ENCODE measurements at regions not wholly inside any gene's neighbourhood (a gene's known extent, or its start where the extent isn't known, plus 50 kb on each side); places are given as distances from the start of the nearest gene placed in this dataset.
A peak's percentile ranks its signal among the peaks of the same experiment; 100 is the strongest.

DNA sequence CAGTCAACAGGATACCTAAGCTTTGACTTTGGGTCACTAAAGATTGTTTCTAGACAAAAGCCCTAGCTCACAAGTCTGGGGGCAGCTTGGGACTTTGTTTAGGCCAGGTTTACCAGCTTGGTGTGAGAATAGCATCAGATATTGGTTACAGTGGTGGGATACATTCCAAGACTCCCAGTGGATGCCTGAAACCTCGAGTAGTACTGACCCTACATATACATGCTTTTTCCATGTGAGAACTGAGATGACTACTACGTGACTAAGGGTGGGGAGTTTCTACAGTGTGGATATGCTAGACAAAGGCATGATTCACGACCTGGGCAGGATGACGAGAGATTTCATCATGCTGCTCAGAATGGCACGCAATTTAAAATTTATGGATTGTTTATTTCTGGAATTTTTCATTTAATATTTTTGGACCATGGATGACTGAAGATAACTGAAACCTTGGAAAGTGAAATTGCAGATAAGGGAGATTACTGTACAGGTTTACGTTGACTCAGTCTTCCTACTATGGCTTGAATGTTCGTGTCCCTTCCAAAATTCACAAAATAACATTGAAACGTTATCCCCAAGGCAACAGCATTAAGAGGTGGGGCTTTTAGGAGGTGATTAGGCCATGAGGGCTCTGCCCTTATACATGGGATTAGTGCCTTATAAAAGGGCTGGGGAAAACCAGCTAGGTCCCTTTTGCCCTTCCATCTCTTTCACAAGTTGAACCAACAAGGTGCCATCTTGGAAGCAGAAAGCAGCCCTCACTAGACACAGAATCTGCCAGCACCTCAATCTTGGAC, 50.2 kb upstream of the CTAGE1 start:
- DNase-seq (ENCODE audit: low spot score) = peak; percentile 60

DNA sequence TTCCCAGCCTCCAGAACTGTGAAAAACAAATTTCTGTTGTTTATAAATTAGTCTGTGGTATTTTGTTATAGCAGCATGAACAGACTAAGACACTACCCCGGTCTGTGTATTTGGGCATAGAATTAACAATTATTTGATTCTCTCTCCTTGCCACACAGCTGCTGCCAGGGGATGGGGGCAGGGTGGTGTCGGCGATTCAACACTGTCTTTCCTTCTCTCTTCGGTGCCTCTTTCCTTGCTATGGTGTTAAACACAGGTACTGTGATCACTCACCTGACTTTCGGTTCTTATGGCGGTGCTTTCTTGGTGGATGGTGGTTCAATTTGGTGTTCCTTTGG, 50.8 kb upstream of the CTAGE1 start:
- no peak for DNase-seq (ENCODE audit: low spot score)

DNA sequence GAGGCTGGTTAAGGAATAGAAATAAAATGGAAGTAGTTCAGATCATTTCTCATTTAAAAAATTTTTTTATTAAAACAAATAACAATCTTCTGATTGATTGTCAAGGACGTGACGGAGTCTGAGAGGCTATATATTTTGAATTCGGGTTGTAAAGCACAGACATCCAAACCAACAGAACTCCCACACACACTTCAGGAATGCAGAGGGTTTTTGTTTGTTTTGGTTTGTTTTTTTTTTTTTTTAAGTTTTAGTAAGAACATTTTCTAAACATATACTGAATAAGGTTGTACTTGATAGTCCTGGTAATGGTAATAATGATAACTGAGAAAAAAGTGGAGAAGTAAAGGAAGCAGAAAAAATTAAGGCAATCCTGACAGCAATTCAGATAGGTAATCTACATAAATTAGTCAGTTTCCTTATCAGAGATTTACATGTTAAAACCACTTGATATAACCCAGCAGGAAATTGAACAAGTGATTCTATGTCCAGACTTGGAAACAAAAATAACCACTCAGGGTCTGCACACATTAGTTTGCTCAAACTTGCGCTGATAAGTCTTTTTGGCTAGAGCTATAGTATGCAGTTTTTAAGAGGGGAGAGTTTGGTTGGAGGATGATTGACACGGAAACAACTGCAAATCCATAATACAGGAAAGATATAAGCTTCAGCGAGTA, 51.5 kb upstream of the CTAGE1 start:
- no peak for DNase-seq (ENCODE audit: low spot score)

DNA sequence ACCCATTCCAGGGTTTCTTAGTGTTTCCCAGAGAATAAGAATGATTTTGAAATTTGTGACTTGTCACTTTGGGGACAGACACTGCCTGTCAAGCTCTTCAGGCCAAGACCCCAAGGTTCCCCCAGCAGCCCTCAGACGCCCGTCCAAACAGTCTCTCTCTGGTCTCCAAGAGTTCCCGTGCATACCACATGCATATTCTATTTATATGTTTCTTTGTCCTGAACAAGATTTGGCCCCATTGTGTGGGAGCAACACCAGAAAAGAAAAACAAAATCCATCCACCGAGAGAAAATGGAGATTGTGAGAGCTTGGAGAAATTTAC, 52.2 kb upstream of the CTAGE1 start:
- no peak for DNase-seq (ENCODE audit: low spot score)

DNA sequence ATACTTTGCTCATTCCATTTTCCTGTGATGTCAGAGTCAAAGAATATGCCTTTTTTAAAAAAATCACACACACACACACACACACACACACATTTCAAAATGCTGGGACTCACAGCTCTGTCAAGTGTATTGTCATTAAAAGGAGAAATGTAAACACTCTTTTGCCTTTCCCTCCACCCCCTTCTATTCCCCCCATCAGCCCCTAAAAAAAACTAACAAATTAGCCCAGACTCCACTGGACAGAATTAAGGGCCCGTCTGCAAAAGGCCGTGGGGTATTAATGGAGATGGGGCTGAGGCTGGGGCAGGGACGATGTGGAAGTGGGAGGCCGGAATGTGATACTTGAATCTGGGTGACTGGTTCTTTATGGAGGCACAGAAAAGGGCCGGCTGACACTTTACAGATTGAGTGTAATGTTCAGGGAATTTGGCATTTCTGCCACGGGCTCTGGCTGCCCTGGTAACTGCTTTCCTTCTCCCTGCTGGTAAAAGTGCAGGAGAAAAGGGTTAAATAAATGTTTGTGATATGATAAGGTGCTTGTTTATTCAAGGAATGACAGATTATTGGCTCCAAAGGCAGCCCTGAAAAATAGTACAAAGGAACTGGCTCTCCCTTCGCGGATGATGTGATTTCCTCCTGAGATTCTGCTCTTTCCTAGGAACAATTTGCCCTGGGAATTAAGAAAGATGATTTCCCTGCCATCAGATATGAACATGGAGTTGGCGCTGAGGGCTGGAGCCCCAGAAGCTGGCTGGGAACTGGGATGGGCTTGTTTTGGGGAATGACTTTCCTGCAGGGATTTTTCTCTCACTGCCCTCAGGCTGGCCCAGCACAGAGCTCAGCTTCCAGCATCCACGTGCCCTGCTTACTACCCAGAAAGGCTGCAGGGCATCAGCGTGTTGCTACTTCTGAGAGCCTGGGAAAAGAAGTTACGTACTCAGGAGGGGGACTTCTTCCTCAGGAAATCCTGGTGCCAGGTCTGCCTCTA, 52.8 kb upstream of the CTAGE1 start:
- no peak for DNase-seq (ENCODE audit: low spot score)

DNA sequence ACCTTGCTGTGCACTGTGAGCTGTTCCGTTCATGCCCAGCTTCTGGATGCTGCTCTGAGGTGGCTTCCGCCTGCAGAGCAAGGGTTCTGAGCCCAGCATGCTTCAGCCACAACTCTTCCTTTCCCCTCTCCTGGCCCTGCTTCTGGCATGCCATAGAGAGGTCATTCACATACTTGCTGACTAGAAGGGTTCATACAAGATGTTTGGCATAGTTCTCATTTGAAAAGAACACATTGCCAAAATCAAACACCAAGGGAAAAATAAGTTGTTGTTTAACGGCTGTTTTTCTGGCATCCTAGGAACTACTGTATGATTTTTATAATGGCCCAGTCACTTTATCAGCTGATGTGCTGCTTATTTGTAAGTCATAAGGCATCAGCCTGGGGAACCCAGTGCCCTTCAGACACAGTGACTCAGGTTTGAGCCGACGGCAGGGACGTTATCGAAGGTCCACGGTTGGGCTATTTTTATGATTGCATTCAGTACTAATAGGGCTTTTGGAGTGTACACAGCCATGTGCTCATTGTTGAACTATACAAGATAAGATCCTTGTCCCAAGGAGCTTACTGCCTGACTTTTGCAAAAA, 53.9 kb upstream of the CTAGE1 start:
- no peak for DNase-seq (ENCODE audit: low spot score)

DNA sequence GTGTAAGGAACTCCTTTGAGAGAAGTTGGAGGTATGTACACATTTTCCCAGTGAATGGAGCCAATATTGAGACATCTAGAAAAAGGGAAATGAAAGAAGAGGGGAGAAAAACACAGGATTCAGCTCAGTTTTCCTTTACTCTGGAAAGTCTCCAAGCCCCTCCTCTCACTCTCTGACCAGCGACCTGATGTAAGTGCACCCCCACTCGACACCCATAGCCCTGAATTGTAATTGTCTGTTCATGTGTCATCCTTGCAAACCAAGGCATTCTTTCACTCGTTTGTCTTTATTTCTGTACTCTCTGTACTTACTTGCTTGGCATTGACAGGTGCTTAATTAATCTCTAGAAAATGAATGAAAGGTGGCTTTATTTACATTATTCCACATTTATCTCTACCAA, 55.7 kb upstream of the CTAGE1 start:
- DNase-seq (ENCODE audit: low spot score) = no peak

DNA sequence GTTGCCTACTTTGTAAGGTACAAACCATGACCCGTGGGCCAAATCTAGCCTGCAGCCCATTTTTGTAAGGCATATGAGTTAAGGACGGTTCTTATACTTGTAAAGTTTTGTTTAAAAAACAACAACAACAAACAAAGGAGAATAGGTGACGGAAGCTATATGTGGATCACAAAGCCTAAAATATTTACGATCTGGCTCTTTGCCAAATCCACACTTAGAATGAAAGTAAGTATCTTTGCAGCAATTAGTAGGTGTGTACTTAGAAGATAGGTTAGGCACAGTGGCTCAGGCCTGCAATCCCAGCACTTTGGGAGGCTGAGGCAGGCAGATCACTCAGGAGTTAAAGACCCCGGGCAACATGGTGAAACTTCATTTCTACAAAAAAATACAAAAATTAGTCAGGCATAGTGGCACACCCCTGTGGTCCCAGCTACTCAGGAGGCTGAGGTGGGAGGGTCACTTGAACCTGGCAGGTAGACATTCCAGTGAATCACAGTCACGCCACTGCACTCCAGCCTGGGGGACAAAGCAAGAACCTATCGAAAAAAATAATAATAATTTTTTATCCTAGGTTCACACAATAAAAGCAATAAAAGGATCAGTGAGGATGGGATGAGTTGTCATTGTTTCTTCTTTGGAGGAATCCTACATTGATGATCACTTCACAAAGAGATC, 57.8 kb upstream of the CTAGE1 start:
- no peak for DNase-seq (ENCODE audit: low spot score)

DNA sequence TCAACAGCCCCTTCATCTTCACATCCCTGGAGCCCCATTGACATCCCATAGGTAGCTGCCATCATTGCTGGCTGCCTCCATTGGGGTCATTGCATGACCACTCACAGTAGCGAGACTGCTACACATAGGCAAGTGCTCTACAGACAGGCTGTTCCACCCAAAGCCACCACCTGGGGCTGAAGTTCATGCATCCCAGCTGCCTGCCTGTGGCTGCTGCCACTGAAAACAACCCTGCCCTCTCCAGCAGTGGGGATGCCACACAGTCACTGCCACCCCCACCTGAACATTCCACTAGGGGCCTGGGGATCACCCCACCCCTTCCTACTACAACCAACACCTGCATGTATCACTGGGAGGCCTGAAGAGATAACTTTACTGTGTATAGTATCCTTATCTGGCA, 59.5 kb upstream of the CTAGE1 start:
- no peak for DNase-seq (ENCODE audit: low spot score)

DNA sequence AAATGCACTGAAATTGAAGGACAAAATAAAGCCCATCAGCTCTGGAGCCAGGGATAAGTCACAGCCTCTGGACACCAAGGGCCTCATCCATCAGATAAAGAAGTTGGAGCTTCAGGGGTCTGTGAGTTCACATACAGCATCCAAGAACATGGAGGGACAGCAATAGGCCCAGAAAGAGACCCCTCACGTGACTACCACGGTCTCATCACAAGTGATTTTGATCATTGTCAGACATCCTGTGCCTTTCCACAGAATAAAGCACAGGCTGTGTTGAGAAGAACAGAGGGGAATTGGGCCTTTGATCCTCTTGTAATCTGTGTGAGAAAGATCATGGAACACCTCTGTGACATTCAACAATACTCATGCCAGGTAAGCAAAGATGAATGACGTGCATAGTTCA, 65.2 kb upstream of the CTAGE1 start:
- no peak for DNase-seq (ENCODE audit: low spot score)

DNA sequence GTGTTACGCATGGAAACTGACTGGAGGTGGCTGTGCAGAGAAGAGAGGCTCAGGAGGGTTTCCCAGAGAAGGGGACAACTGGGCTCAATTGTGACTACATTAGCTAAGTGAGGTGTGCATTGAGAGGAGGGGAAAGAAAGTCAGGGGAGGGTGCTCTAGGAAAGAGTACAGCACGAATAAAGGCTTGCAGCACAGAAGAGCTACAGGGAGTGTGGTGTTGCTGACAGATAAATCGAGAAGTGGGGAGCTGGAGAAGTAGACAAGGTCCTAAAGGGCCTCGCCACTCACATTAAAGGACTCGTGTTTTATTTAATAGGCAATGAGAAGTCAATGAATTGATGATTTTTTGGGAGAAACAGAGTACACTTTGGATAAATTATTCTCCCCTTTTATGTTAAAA, 65.7 kb upstream of the CTAGE1 start:
- no peak for DNase-seq (ENCODE audit: low spot score)

DNA sequence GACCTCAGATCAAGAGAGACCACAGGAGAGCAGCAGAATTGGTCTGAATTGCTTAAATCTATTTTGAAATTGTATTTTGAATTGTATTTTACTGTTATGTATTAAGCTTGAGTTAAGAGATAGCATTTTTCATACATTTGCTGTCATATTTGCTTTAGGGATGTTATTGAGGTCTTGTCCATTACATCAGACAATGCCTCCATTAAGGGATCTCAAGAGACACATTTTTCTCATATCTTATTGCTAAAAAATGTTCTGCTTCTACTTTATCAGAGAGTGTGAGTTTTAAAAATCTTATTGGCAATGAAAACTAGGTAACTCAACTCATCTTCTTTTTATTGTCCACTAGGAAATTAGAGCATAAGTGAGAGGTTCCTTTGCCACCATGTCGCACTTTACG, 66.8 kb upstream of the CTAGE1 start:
- DNase-seq (ENCODE audit: low spot score) = no peak

DNA sequence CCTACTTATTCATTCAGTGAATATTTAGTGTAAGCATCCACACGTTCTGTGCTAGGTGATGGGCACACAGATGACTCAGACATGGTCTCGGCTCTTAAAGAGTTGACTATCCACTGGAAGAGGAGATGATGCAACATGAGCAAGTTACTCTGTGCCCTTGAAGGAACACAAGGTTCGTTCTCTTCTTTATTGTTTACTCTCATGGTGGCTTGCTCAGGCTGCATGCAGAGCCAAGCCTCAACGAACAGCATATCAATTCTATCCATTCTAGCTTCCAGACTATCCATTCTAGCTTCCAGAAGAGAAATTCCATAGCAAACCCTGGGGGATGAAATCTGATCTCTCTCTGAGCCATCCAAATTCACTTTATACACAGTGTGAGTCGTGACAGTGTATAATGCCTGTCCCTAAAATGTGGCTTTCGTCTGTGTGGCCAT, 68.1 kb upstream of the CTAGE1 start:
- no peak for DNase-seq (ENCODE audit: low spot score)

DNA sequence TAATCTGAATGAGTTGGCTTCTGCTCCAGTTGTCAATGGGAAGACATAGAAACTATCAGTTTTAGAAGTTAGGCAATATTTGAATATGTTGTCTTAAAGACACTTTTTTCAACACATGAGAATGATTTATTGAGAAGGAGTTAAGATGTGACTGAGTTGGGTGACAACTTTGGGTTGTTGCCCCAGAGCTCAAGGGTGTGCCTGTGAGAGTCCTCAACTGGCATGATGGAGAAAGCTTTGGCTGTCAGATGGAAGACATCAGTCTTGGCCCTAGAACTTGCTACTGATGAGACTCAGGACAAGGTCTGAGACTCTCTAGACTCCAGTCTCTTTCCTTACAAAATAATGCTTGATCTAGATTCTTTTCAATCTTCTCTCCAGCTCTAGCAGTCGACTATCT, 69.0 kb upstream of the CTAGE1 start:
- no peak for DNase-seq (ENCODE audit: low spot score)

DNA sequence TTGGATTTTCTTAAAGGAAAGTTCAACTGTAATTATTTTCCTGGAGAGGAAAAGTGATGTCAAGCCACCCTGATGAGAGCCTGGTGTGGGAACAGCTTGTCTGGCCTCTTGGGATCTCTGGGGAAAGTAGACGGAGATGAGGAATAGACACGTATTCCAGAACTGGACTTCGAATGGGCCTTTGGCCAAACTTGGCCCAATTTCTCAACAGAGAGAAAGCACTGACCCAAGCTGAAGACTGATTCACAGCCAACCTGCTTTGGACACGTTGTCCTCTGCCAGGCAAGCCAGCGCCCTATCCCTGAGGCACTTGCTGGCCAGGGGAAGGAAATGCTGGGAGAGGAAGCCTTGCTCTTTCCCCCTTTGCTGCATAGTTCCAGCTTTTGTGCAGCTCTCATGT, 70.8 kb upstream of the CTAGE1 start:
- DNase-seq (ENCODE audit: low spot score) = no peak

DNA sequence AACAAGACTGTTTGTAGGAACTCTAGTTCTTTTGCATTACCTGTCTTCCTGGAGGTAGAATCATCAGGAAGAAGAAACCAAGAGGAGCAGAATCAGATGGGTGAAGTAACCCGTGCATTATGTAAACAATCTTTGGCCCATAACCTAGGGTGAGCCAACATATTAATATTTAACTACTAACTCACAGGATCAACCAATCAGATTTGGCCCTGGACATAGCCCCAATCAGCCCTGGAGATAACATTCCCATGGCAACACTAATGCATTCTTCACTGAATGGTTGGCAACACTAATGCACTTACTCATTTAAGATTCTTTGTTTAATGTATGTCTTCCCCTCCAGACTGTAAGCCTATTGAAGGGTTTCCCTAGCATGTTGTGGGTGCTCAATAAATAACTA, 72.0 kb upstream of the CTAGE1 start:
- DNase-seq (ENCODE audit: low spot score) = no peak

DNA sequence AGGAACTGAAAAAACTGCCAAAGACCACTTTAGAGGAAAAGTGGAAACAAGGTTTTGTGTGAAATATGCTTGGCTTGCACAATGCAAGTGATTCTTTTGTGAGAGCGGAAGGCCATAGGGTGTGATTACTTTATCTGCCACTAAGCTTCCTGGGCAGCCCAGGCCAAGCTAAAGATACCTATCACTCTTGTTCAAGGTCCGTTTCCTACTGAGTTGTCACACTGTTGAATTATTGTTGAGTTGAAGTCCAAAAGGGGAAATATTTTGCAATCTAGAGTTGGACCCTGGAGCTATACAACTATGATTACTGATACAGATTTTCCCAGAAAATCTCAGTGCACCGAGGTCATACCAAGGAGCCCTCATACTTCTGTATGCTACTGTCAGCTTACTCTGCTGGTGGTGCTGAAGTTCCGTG, 72.7 kb upstream of the CTAGE1 start:
- no peak for DNase-seq (ENCODE audit: low spot score)

DNA sequence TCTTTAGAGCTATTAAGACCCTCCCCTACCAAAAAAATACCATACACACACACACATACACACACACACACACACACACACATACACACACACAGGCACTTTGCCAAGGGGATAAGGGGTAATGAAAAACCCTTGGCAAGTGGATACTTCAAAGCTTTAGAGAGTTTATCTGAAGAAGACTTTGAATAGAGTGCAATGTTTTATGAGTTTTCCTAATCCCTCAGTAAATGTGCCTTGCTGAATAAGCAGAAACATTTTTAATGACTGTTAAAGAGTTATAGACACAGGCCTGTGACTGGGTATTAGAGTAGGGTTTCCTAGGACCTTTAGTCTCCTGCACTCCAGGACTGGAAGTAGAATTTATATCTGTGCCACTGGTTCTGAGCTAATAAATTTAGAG, 75.5 kb upstream of the CTAGE1 start:
- no peak for DNase-seq (ENCODE audit: low spot score)

DNA sequence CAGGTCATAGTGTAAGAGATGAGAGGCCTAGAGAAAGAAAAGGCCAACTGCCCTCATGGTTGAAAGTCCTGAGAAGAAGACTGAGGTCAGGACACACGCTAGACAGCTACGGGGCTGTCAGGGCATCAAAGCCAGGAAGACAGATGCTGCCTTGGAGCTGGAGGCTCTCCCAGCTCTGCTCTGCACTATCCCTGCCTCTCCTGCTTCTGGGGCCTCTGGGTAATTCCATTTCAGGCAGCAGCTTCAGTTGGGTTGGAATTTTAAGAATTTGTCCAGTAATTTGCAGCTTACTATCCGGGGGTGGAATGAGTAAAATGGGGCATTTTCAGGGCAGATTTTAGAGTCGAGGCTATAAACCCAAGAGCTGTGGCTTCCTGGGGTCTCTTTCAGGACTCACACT, 76.2 kb upstream of the CTAGE1 start:
- DNase-seq (ENCODE audit: low spot score) = no peak

DNA sequence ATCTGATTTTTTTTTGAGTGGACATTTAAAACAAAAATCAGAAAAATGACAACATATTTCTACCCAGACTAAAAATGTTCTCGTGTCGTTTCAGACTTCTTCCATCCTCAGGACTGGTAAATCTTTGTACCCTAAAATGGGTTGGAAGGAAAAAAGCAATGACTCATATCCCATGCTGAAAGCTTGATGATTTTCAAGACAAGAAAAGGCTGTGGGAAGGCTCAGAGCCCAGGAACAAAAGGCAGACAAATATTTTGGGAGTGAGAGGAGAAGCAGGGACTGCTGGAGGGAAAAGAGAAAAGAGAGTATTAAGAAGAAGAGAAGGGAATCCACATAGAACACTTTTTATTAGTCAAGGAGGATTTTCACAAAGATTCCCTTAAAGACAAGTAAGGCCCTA, 77.1 kb upstream of the CTAGE1 start:
- no peak for DNase-seq (ENCODE audit: low spot score)

DNA sequence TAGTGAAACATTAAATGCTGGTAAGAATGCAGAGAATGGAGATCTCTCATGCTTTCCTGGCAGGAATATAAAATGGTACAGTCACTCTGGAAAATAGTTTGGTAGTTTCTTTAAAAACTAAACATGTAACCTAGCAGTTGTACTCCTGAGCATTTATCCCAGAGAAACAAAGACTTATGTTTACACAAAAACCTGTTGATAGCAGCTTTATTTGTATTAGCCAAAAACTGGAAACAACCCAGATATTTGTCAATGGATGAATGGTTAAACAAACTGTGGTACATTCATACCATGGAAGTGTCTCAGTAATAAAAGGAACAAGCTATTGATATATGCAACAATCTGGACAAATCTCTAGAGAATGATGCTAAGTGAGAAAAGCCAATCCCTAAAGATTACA, 81.7 kb upstream of the CTAGE1 start:
- DNase-seq (ENCODE audit: low spot score) = no peak

DNA sequence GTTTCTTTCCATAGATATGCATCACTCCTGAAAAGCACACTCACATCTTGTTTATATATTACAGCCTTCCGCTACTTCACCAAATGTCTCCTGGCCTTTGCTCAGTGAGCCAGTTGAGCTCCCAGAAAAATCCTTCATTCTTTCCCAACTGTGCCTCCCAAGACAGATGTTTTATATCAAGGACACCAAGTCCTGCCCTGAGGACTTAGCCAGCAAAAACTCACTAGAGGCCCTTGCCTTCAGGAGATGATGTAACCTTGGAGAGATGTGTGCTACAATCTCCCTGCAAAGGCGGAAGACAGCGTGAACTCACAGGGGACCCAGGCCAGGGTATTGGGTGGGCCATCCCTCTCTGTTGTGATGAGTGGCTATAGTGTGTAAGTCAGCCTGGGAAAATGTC, 86.1 kb upstream of the CTAGE1 start:
- no peak for DNase-seq (ENCODE audit: low spot score)
